SK-N-SH (cell line): ENCODE measurements at regions not wholly inside any gene's neighbourhood (a gene's known extent, or its start where the extent isn't known, plus 50 kb on each side); places are given as distances from the start of the nearest gene placed in this dataset.

Experiments used
- CTCF ChIA-PET: fragments of 300-600, 350-600 bp; formaldehyde crosslinking; extraction: SDS; loops from one replicate; lab custom pipeline; 2021; lab: Yijun Ruan, JAX
- POLR2A ChIA-PET: fragments of 350-600 bp; sonication (Branson Sonifier 250); formaldehyde crosslinking; extraction: SDS; loops from one replicate; lab custom pipeline; 2020; ENCODE audit warnings: antibody characterized with exemption, inconsistent platforms; lab: Yijun Ruan, JAX
- DNase-seq: peaks from one replicate; pipeline ENCODE4 v3.0.0; 2012
- H2AFZ ChIP-seq: fragments of 200-600 bp; sonication (generic); 2 replicates; pipeline ENCODE4 v1.8.1; 2016; ENCODE audit warnings: antibody characterized with exemption, mild to moderate bottlenecking, low read depth
- H3F3A ChIP-seq: fragments of 200-600 bp; sonication (generic); replicated peaks from 2 replicates; pipeline ENCODE3; 2016; ENCODE audit warnings: antibody characterized with exemption, mild to moderate bottlenecking; ENCODE audit not compliant: insufficient read depth
- H3K27ac ChIP-seq, 2 experiments: fragments of 200-500 bp in 1 of 2; fragments of 200-600 bp in 1 of 2; sonication (Bioruptor generic) in 1 of 2; sonication (generic), shearing (Covaris generic) in 1 of 2; 2 replicates each; pipeline versions ENCODE4 v1.5.1 to v1.6.1; 2014 to 2016; ENCODE audit warnings: low read depth in 2 of 2, inconsistent platforms in 1 of 2, low read length in 1 of 2, mild to moderate bottlenecking in 1 of 2, mixed read lengths in 1 of 2
- H3K27me3 ChIP-seq: fragments of 200-600 bp; sonication (generic), shearing (Covaris generic); 2 replicates; pipeline ENCODE4 v1.6.1; 2016; ENCODE audit warnings: mixed run types; ENCODE audit not compliant: insufficient read depth
- H3K36me3 ChIP-seq, 2 experiments: fragments of 200-500 bp in 1 of 2; fragments of 200-600 bp in 1 of 2; sonication (Bioruptor generic) in 1 of 2; sonication (generic) in 1 of 2; replicated peaks in 1 of 2; 2 replicates each; pipeline versions ENCODE3 to v1.5.1; 2014 to 2016; ENCODE audit warnings: low read length in 1 of 2, mild to moderate bottlenecking in 1 of 2; ENCODE audit not compliant: insufficient read depth in 2 of 2, control insufficient read depth in 1 of 2
- H3K4me1 ChIP-seq, 2 experiments: fragments of 200-500 bp in 1 of 2; fragments of 200-600 bp in 1 of 2; sonication (Bioruptor generic) in 1 of 2; sonication (generic), shearing (Covaris generic) in 1 of 2; 2 replicates each; pipeline versions ENCODE4 v1.5.1 to v1.6.1; 2014 to 2016; ENCODE audit warnings: low read depth in 1 of 2, low read length in 1 of 2, mixed run types in 1 of 2; ENCODE audit not compliant: insufficient read depth in 2 of 2, control insufficient read depth in 1 of 2
- H3K4me2 ChIP-seq: fragments of 200-600 bp; sonication (generic), shearing (Covaris generic); 2 replicates; pipeline ENCODE4 v1.6.1; 2017; ENCODE audit warnings: mixed run types
- H3K4me3 ChIP-seq, 2 experiments: fragments of 200-500 bp in 1 of 2; fragments of 200-600 bp in 1 of 2; sonication (Bioruptor generic) in 1 of 2; sonication (generic), shearing (Covaris generic) in 1 of 2; 2 replicates each; pipeline versions ENCODE4 v1.5.1 to v1.8.1; 2014 to 2016; ENCODE audit warnings: low read depth in 2 of 2, inconsistent platforms in 1 of 2, low read length in 1 of 2, mild to moderate bottlenecking in 1 of 2, mixed read lengths in 1 of 2, moderate library complexity in 1 of 2
- H3K79me2 ChIP-seq: fragments of 200-600 bp; sonication (generic); 2 replicates; pipeline ENCODE4 v1.8.1; 2017; ENCODE audit warnings: mild to moderate bottlenecking; ENCODE audit not compliant: insufficient read depth
- H3K9ac ChIP-seq: fragments of 200-600 bp; sonication (generic); 2 replicates; pipeline ENCODE4 v1.6.1; 2017; ENCODE audit warnings: mixed run types
- H3K9me2 ChIP-seq: fragments of 200-600 bp; sonication (generic); 2 replicates; pipeline ENCODE4 v1.6.1; 2017; ENCODE audit warnings: mixed run types
- H3K9me3 ChIP-seq: fragments of 200-600 bp; sonication (generic); 2 replicates; pipeline ENCODE4 v1.6.1; 2017; ENCODE audit warnings: mixed run types, mild to moderate bottlenecking, moderate library complexity
- H4K20me1 ChIP-seq: fragments of 200-600 bp; sonication (generic); 2 replicates; pipeline ENCODE4 v1.6.1; 2017; ENCODE audit warnings: mild to moderate bottlenecking, mixed run types; ENCODE audit not compliant: insufficient read depth
- EZH2phosphoT487 ChIP-seq: fragments of 200-600 bp; sonication (generic); IDR thresholded peaks from 2 replicates; pipeline ENCODE4 v1.6.1; 2017; ENCODE audit warnings: low read depth, mixed run types, mild to moderate bottlenecking, antibody characterized with exemption, moderate library complexity, borderline replicate concordance
- FOSL2 ChIP-seq: IDR thresholded peaks from 2 replicates; pipeline ENCODE4 v1.4.0; 2012; ENCODE audit warnings: low read depth, mild to moderate bottlenecking, moderate library complexity, borderline replicate concordance
- FOXJ3 ChIP-seq: sonication (generic); formaldehyde crosslinking; IDR thresholded peaks from 2 replicates; pipeline ENCODE4 v1.5.1; 2020; ENCODE audit warnings: mild to moderate bottlenecking, missing genetic modification reagents
- GATA2 ChIP-seq: sonication (generic); formaldehyde crosslinking; IDR thresholded peaks from 2 replicates; pipeline ENCODE4 v1.5.0; 2020; ENCODE audit warnings: mild to moderate bottlenecking, missing genetic modification reagents
- JUND ChIP-seq: IDR thresholded peaks from 2 replicates; pipeline ENCODE4 v1.4.0; 2012
- MEF2A ChIP-seq: IDR thresholded peaks from 2 replicates; pipeline ENCODE4 v1.4.0; 2012; ENCODE audit warnings: low read depth, borderline replicate concordance
- NFIC ChIP-seq: IDR thresholded peaks from 2 replicates; pipeline ENCODE4 v1.4.0; 2012; ENCODE audit warnings: borderline replicate concordance
- RCOR1 ChIP-seq: fragments of 150-350 bp; IDR thresholded peaks from 2 replicates; pipeline ENCODE4 v1.6.1; 2017; ENCODE audit warnings: antibody characterized with exemption, low read length
- RFX5 ChIP-seq: IDR thresholded peaks from 2 replicates; pipeline ENCODE4 v1.6.1; 2012; ENCODE audit warnings: mild to moderate bottlenecking, improper control_type of control experiment, low read length
- RXRA ChIP-seq: IDR thresholded peaks from 2 replicates; pipeline ENCODE4 v1.4.0; 2012; ENCODE audit warnings: low read depth, mild to moderate bottlenecking, borderline replicate concordance
- SIN3A ChIP-seq: IDR thresholded peaks from 2 replicates; pipeline ENCODE4 v1.6.1; 2012; ENCODE audit warnings: low read depth, mild to moderate bottlenecking, low read length, moderate library complexity, borderline replicate concordance
- TCF12 ChIP-seq: IDR thresholded peaks from 2 replicates; pipeline ENCODE4 v1.4.0; 2012
- WGBS: methylation state at CpG from one replicate; pipeline ENCODE4 v1.1.6; 2017; ENCODE audit warnings: low lambda C conversion rate; 5-methylcytosine and 5-hydroxymethylcytosine counted together
- TF ChIP-seq, protein P1 (sequence below): fragments of 150-350 bp; IDR thresholded peaks from 2 replicates; pipeline ENCODE4 v1.6.1; 2017; ENCODE audit warnings: antibody characterized with exemption, low read length, low read depth, borderline replicate concordance
- TF ChIP-seq, protein P2 (sequence below): fragments of 200-600 bp; sonication (generic); IDR thresholded peaks from 2 replicates; pipeline ENCODE4 v1.6.1; 2017; ENCODE audit warnings: antibody characterized with exemption, mild to moderate bottlenecking, moderate library complexity
- TF ChIP-seq, protein P3 (sequence below): IDR thresholded peaks from 2 replicates; pipeline ENCODE4 v1.6.1; 2012; ENCODE audit warnings: mild to moderate bottlenecking, low read depth, low read length, moderate library complexity
- TF ChIP-seq, protein P4 (sequence below): IDR thresholded peaks from 2 replicates; pipeline ENCODE4 v1.4.0; 2012; ENCODE audit warnings: low read depth, borderline replicate concordance
- TF ChIP-seq, protein P5 (sequence below): IDR thresholded peaks from 2 replicates; pipeline ENCODE4 v1.4.0; 2012; ENCODE audit warnings: low read depth, borderline replicate concordance
- TF ChIP-seq, protein P6 (sequence below): IDR thresholded peaks from 2 replicates; pipeline ENCODE4 v1.4.0; 2012; ENCODE audit warnings: low read depth

DNA sequence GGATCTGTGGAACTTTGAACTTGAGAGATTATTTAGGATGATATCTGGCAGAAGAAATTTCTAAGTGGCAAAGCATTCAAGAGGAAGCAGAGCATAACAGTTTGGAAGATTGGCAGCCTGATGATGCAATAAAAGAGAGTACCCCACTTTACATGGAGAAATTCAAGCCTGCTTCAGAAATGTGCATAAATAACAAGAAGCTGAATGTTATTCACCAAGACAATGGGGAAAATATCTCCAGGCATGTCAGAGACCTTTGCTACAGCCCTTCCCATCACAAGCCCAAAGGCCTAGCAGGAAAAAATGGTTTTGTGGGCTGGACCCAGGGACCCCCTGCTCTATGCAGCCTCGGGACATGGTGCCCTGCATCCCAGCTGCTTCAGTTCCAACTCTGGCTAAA is 420.8 kb downstream of the DTHD1 start:
- no CpG with 5 or more reads among the region's 1 CpG for WGBS
- H3K36me3 ChIP-seq, result no peaks in the 10 kb centered on the region
- H4K20me1 ChIP-seq, result no peaks in the 10 kb centered on the region
- H3K4me1 ChIP-seq, result no peaks in the 10 kb centered on the region
- H3K9ac ChIP-seq, result no peak overlapping the region
- DNase-seq, result no peak
- TF ChIP-seq, protein P1, sequence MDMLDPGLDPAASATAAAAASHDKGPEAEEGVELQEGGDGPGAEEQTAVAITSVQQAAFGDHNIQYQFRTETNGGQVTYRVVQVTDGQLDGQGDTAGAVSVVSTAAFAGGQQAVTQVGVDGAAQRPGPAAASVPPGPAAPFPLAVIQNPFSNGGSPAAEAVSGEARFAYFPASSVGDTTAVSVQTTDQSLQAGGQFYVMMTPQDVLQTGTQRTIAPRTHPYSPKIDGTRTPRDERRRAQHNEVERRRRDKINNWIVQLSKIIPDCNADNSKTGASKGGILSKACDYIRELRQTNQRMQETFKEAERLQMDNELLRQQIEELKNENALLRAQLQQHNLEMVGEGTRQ, result no peak
- no peak for TF ChIP-seq GATA2 (CRISPR knock-in tag)
- TF ChIP-seq RXRA, result no peak
- TF ChIP-seq, protein P2, sequence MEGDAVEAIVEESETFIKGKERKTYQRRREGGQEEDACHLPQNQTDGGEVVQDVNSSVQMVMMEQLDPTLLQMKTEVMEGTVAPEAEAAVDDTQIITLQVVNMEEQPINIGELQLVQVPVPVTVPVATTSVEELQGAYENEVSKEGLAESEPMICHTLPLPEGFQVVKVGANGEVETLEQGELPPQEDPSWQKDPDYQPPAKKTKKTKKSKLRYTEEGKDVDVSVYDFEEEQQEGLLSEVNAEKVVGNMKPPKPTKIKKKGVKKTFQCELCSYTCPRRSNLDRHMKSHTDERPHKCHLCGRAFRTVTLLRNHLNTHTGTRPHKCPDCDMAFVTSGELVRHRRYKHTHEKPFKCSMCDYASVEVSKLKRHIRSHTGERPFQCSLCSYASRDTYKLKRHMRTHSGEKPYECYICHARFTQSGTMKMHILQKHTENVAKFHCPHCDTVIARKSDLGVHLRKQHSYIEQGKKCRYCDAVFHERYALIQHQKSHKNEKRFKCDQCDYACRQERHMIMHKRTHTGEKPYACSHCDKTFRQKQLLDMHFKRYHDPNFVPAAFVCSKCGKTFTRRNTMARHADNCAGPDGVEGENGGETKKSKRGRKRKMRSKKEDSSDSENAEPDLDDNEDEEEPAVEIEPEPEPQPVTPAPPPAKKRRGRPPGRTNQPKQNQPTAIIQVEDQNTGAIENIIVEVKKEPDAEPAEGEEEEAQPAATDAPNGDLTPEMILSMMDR, result no peak
- ChIA-PET POLR2A (no interaction called here), CTCF (no interaction called here)
- H3K79me2 ChIP-seq, result no peaks in the 10 kb centered on the region
- H3K27ac ChIP-seq, result no peak overlapping the region
- no peaks in the 10 kb centered on the region for H3K9me2 ChIP-seq
- H2AFZ ChIP-seq, result no peak overlapping the region
- no peaks in the 10 kb centered on the region for H3K27me3 ChIP-seq
- H3F3A ChIP-seq, result no peaks in the 10 kb centered on the region
- no peak overlapping the region for H3K4me2 ChIP-seq
- no peaks in the 10 kb centered on the region for H3K9me3 ChIP-seq
- no peak overlapping the region for H3K4me3 ChIP-seq

DNA sequence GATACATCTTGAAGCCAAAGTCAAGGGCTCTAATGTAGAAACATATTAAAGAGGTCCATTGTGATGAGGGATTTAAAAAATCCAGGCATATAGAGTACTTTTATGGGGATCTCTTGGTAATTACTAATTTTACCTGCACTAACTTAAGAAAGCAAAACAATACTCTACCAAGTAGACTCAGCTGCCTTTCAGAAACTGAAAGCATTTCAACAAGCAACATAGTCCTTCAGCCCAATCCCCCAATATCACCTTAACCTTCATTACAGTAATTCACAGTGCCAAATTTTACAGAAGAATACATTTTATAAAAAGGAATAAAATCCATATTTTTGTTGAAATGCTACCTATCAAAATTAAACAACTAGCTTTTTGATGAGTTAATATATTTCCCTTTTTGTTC is 422.9 kb downstream of the DTHD1 start:
- no peak overlapping the region for H3K4me3 ChIP-seq
- TF ChIP-seq, protein P3, sequence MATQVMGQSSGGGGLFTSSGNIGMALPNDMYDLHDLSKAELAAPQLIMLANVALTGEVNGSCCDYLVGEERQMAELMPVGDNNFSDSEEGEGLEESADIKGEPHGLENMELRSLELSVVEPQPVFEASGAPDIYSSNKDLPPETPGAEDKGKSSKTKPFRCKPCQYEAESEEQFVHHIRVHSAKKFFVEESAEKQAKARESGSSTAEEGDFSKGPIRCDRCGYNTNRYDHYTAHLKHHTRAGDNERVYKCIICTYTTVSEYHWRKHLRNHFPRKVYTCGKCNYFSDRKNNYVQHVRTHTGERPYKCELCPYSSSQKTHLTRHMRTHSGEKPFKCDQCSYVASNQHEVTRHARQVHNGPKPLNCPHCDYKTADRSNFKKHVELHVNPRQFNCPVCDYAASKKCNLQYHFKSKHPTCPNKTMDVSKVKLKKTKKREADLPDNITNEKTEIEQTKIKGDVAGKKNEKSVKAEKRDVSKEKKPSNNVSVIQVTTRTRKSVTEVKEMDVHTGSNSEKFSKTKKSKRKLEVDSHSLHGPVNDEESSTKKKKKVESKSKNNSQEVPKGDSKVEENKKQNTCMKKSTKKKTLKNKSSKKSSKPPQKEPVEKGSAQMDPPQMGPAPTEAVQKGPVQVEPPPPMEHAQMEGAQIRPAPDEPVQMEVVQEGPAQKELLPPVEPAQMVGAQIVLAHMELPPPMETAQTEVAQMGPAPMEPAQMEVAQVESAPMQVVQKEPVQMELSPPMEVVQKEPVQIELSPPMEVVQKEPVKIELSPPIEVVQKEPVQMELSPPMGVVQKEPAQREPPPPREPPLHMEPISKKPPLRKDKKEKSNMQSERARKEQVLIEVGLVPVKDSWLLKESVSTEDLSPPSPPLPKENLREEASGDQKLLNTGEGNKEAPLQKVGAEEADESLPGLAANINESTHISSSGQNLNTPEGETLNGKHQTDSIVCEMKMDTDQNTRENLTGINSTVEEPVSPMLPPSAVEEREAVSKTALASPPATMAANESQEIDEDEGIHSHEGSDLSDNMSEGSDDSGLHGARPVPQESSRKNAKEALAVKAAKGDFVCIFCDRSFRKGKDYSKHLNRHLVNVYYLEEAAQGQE, result no peak
- TF ChIP-seq NFIC, result no peak
- no peak for TF ChIP-seq GATA2 (CRISPR knock-in tag)
- TF ChIP-seq MEF2A, result no peak
- TF ChIP-seq, protein P4, sequence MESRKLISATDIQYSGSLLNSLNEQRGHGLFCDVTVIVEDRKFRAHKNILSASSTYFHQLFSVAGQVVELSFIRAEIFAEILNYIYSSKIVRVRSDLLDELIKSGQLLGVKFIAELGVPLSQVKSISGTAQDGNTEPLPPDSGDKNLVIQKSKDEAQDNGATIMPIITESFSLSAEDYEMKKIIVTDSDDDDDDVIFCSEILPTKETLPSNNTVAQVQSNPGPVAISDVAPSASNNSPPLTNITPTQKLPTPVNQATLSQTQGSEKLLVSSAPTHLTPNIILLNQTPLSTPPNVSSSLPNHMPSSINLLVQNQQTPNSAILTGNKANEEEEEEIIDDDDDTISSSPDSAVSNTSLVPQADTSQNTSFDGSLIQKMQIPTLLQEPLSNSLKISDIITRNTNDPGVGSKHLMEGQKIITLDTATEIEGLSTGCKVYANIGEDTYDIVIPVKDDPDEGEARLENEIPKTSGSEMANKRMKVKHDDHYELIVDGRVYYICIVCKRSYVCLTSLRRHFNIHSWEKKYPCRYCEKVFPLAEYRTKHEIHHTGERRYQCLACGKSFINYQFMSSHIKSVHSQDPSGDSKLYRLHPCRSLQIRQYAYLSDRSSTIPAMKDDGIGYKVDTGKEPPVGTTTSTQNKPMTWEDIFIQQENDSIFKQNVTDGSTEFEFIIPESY, result no peak
- TF ChIP-seq JUND, result no peak
- TF ChIP-seq, protein P5, sequence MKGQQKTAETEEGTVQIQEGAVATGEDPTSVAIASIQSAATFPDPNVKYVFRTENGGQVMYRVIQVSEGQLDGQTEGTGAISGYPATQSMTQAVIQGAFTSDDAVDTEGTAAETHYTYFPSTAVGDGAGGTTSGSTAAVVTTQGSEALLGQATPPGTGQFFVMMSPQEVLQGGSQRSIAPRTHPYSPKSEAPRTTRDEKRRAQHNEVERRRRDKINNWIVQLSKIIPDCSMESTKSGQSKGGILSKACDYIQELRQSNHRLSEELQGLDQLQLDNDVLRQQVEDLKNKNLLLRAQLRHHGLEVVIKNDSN, result no peak
- no peak for TF ChIP-seq RCOR1
- TF ChIP-seq SIN3A, result no peak
- TF ChIP-seq RFX5, result no peak
- no peak for TF ChIP-seq FOSL2
- no peak for TF ChIP-seq FOXJ3
- no peak for TF ChIP-seq EZH2phosphoT487
- no peak for TF ChIP-seq TCF12
- TF ChIP-seq, protein P6, sequence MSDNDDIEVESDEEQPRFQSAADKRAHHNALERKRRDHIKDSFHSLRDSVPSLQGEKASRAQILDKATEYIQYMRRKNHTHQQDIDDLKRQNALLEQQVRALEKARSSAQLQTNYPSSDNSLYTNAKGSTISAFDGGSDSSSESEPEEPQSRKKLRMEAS, result no peak
- TF ChIP-seq, all 33 proteins: peak for 0
- H2AFZ ChIP-seq, result no peak overlapping the region
- H3K79me2 ChIP-seq, result no peaks in the 10 kb centered on the region
- no peaks in the 10 kb centered on the region for H3F3A ChIP-seq
- ChIA-PET POLR2A (no interaction called here), CTCF (no interaction called here)
- no peaks in the 10 kb centered on the region for H4K20me1 ChIP-seq
- H3K9ac ChIP-seq, result no peak overlapping the region
- no peak for DNase-seq
- no peak overlapping the region for H3K4me2 ChIP-seq
- H3K27ac ChIP-seq, result no peak overlapping the region
- H3K27me3 ChIP-seq, result no peaks in the 10 kb centered on the region
- H3K9me3 ChIP-seq, result no peaks in the 10 kb centered on the region
- no peaks in the 10 kb centered on the region for H3K4me1 ChIP-seq
- H3K36me3 ChIP-seq, result no peaks in the 10 kb centered on the region
- no peaks in the 10 kb centered on the region for H3K9me2 ChIP-seq
